Stimulated activated CD4-positive, alpha-beta T cell treated with anti-CD3 and anti-CD28 coated beads, Interleukin-15, amount 100 ng/mL, for 1 hour (primary cell): ENCODE measurements at regions not wholly inside any gene's neighbourhood (a gene's known extent, or its start where the extent isn't known, plus 50 kb on each side); places are given as distances from the start of the nearest gene placed in this dataset.
"Not testable (repeated sequence)": the region's sequence is repeated elsewhere in the genome, so short reads cannot be mapped to it uniquely, and the experiment has no call there.

Experiments
- DNase-seq, 2 donors: peaks; one replicate each; pipeline ENCODE4 v3.0.0-alpha.2; 2020; ENCODE audit warnings: low read depth in 1 of 2, low spot score in 1 of 2

DNA sequence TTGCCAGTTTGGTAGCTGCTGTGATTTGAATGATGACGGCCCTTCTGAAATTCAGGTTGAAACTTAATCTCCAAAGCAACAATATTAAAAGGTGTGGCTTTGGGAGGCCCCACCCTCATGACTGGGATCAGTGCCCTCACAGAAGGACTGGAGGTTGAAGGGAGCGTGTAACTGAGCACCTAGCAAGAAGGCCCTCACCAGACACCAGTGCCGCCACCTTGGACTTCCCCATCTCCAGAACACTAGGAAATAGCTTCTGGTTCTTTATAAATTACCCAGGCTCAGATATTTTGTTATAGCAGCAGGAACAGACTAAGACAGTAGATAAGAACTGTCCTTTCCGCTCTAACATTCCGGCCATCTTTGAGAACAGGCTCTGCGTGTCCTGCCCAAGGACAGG lies 243.1 kb downstream of the DLL1 start:
- DNase-seq, result no peak

DNA sequence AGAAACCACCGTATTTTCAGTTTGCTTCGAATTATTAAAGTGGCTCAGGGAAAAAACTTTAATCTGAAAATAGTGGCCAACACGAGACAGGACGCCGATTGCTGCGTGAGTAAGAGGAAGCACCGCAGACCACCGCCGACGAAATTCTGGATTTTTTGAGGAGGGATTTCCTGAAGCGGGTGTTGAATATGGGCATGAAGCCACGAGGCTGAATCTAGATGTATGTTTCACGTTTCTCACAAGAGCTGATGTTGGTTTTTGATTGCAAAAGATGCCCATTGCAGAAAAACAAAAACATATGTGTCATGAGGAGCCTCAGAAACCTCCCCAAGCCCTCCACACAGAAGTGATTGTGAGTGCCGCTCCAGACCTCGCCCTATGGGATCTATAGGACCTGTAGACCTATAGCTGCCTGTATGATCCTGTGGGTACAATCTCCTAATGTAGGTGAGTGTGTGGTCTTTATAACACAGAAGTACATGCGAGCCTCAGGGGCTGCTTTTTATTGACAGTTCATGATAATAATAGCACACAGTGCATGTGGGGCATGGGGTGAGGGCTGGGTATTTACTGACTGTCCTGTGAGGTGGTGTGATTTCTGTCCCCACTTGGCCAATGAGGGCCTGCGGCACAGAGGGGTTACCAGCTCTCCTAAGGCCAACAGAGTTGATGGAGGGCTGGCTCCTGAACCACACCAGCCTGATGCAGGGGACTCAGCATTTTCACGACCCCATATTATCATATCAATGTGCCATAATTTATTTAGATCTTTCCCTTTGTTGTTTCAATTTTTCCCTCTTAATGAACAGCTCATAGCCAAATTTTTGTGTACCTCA lies 243.9 kb downstream of the DLL1 start:
- DNase-seq, result no peak

- no peak for DNase-seq
These were observed 244.8 kb downstream of the DLL1 start for GRCh38 chr6:170045981-170046667.

DNA sequence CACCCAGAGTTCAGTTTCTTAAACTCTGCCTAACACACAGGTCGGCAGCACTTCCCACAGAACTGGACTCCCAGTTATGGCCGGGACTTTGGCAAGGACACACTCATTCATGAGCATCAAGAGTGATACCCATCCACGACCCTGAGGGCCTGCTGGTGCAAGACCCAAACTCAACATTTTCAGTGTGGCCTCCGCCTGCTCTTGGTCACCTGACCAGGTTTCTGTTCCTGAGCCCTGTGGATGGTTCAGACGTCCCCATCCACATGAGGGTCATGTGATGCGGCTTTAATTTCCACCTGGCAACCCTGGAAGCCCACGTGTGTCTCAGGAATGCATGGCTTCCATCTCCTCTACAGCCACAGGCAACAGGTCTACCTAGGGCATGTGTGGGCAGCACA lies 245.3 kb downstream of the DLL1 start:
- no peak for DNase-seq

DNA sequence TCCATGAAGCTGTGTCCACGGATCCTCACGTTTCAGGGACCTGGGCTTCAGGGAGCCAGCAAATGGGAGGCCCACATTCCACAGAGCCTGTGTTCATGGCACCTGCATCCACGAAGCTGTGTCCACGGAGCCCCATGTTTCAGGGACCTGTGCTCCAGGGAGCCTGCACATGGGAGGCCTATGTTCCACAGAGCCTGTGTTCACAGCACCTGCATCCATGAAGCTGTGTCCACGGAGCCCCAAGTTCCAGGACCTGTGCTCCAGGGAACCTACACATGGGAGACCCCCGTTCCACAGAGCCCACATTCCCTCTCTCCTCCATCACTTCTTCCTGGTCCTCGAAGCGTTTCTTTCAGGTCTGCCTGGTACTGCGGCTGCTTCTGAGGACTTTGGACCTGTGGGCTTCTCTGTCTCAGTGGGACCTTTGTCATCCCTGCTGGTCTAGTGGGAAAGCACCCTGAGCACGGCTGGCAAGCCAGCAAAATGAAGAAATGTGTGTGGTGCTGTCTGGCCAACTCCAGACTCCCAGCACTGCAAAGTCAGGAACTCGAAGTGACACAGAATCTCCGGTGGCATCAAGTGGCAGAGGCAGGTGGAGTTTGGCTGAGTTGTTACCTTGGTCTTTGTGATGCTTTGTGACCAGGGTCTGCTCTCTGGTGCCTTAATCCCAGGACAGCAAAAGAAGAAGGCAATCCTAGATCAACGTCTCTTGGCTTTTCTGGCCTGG lies 245.9 kb downstream of the DLL1 start:
- DNase-seq, result no peak

DNA sequence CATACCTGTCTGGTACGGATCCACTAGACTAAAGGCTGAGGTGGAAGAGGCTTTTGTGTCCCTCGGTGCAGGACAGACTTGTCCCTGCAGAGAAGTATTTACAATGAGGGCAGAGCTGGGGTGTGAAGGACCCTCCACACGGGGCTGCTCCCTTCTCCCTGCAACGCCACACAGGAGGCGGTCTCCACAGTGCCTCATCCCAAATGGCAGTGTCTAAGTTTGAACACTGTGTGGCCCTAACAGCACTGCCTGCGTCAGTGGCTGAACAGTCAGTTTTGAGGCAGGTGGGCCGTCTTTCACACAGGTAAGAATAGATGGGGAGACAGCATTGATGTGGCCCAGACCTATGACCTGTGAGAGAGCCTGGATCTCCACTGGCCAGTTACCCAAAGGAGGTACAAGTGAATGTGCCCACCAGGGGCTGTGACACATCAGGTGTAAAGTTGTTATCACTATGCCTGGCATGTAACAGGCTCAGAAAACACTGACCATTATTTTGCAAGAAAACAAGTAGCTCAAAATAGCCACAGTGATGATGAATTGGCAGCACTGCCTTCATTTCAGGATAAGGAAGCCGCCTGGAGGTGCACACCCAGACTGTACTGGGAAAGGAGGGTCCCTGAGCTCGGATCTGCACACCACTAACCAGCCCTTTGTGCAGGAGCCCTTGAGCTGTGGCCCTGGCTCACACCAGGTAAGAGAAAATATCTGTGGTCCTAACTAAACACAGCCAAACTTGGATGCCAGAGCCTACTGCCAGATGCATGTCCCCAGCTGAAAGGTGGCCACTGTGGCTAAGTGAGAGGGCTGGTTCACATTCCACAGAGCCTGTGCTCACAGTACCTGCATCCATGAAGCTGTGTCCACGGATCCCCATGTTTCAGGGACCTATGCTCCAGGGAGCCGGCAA lies 246.7 kb downstream of the DLL1 start:
- no peak for DNase-seq

GRCh38 chr6:170043150-170043819 lies 247.6 kb downstream of the DLL1 start:
- DNase-seq, result no peak

DNA sequence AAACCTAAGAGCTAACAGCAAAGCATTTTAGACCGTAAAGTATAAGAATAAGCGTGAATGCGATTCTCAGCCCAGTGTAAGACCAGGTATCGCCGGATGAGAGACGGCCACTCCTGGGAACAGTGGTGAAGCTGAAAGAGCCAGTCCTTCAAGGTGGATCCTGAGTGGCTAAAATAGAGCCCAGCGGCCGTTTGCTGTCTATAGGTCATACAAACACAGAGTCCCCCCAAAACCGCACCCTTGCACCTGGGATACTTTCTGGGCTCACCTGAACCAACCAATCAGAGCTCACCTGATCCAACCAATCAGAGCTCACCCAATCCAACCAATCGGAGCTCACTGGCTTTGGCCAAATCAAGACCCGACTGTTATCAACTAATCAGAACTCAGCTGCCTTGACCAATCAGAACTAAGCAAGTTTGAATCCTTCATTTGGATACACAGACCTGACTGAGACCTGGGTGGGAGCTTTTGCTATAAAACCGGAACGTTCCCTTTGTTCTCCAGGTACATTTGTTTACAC lies 248.2 kb downstream of the DLL1 start:
- no peak for DNase-seq

DNA sequence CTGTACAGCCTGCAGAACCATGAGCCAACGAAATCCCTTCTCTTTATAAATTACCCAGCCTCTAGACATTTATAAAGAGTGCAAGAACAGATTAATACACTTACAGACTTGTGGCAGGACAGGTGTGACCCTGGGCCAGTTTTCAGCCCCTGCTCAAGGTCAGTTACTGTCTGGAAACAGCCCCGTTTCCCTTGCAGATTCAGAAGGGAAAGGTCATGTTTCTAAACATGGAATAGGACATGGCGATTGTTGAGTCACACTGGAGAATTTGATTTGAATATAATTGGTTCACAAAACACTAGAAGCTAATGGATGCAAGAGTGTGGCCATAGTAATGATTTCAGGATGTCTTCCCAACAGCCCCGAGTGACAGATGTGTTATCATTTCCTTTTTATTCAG lies 248.8 kb downstream of the DLL1 start:
- DNase-seq, result no peak

GRCh38 chr6:170041526-170041925 lies 249.4 kb downstream of the DLL1 start:
- DNase-seq, result no peak

DNA sequence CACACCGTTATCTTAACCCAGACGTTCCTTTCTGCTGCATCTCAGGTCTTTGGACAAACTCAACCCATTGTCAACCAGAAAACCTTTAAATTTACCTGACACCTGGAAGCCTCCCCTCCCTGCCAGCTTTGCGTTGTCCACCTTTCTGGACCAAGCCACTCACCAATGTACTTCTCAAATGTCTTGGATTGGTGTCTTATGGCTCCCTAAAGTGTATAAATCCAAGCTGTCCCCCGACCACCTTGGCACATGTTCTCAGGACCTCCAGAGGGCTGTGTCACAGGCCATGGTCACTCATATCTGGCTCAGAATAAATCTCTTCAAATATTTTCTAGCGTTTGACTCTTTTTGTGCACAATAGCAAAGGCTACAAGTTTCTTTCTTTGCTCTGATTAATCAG lies 250.0 kb downstream of the DLL1 start:
- no peak for DNase-seq

DNA sequence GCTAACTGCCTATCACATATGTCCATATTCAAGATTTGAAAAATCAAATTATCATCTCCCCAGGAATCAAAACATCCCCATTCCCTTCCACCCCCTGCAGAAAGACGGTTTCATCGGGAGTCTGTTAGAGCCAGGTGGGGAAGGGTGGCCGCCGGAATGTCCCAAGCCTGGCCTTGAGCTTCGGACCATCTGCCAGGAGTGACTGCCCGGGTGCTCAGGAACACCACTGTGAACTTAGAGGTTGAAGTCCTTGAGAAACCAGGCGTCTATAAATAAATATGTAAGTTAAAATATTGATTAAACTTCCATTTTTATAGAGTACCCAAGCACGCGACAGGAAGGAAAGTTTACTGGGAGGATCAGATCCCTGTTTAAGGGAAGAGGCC lies 250.8 kb downstream of the DLL1 start:
- no peak for DNase-seq

DNA sequence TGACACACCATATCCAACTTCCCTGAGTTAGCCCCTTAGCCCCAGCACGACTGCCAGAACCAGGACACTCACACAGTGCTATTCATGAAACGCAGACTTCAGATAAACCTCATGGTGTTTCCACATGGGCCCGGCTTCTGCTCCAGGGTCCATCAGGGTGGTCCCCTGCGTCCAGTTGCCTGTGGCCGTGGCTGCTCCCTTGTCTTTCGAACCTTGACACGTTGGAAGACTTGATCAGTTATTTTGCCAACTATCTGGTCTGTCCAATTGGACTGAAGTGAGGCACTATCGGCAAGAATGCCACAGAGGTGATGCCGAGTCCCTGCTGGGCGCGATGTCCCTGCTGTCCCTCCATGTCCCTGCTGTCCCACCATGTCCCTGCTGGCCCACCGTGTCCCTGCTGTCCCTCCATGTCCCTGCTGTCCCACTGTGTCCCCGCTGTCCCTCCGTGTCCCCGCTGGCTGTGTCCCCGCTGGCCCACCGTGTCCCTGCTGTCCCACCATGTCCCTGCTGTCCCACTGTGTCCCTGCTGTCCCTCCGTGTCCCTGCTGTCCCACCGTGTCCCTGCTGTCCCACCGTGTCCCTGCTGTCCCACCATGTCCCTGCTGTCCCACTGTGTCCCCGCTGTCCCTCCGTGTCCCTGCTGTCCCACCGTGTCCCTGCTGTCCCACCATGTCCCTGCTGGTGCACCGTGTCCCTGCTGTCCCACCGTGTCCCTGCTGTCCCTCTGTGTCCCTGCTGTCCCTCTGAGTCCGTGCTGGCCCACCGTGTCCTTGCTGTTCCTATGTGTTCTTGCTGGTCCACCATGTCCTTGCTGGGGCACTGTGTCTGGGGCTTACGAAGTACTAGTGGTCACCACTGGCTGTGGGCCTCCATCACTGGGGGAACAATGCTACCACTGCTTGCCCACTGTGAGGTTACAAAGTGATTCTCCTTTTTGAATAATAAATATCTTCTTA lies 251.4 kb downstream of the DLL1 start:
- no peak for DNase-seq

DNA sequence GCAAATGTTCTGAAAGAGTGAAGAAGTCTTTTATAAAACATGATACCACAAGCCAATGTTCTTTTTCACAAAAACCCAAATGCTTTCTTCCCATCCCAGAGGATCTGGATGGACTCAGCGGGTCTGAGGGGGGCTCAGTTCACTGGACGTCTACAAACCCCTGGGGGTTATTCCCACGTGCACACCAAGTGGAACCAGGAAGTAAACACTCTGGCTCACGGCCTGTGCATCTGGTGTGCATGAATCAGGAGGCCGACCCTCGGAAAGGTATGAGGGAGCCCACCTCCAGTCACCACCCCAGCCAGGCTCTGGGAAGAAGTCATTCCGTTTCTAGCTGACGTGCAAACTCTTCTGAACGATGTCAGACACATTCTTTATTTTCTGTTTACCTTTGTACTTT lies 252.2 kb downstream of the DLL1 start:
- no peak for DNase-seq

GRCh38 chr6:170038251-170038650 lies 252.6 kb downstream of the DLL1 start:
- DNase-seq, result no peak

DNA sequence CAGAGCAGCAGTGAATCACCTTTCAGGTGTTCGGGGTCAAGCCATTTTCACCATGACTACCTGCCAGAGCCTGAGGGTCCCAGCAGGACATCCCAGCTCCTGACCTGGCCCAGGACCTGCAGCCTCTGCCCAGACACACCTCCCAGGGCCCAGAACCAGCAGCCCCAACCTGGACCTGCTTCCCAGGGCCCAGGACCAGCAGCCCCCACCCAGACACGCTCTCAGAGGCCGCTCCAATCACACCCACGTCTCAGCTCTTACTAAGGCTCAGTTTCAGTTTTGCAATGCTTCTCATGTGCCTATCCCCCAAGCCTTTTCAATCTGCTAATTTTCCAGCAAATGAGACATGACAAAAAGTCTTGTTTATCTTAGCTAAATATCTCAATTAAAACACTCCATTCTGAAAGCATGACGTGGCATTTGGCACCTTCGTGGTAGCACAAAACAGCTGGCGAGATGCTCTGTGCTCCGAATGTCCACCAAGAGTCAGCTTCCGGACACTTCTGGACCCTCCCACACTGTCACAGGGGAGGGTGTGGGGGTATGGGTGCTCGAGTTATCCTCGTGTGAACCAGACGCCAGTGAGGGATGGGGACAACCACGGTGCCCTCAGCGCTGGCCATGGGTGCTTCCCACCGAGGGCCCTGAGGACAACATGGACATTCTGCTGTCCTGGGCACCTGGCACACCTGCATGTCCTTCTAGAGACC lies 253.2 kb downstream of the DLL1 start:
- DNase-seq, result no peak

DNA sequence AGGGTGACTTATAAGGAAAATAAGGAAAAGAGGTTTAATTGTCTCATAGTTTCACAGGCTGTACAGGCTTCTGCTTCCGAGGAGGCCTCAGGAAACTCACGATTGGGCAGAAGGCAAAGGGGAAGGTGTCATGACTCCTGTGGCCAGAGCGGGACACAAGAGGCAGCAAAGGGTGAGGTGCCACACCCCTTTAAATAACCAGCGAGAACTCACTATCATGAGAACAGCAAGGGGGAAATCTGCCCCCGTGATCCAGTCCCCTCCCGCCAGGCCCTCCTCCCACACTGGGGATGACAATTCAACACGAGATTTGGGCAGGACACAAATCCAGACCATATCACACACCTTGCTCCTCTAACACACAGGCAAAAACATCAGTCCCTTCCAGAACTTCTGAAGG lies 254.0 kb downstream of the DLL1 start:
- DNase-seq, result no peak

DNA sequence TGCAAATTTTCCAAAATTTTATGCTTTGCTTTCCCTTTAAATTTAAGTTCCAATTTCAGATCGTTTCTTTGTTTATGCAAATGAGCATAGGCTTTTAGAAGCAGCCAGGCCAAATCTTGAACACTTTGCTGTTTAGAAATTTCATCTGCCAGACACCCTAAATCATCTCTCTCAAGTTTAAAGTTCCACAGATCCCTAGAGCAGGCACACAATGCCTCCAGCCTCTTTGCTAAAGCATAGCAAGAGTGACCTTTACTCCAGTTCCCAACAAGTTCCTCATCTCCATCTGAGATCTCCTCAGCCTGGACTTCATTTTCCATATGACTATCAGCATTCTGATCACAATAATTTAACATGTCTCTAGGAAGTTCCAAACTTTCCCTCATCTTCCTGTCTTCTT lies 254.5 kb downstream of the DLL1 start:
- not testable (repeated sequence) for DNase-seq

DNA sequence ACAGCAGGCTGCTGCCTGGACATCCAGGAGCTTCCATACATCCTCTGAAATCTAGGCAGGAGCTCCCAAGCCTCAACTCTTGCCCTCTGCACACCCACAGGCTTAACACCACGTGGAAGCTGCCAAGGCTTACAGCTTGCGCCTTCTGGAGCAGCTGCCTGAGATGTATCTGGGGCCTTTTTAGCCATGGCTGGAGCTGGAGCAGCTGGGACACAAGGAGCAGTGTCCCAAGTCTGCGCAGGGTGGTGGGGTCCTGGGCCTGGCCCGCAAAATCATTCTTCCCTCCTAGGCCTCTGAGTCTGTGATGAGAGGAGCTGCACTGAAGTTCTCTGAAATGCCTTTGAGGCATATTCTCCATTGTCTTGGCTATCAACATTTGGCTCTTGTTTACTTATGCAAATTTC lies 255.0 kb downstream of the DLL1 start:
- no peak for DNase-seq
